GM12872 (cell line): ENCODE measurements at regions not wholly inside any gene's neighbourhood (a gene's known extent, or its start where the extent isn't known, plus 50 kb on each side); places are given as distances from the start of the nearest gene placed in this dataset.

Source experiments
- TF ChIP-seq, protein P1 (sequence below): IDR thresholded peaks from 3 replicates; pipeline ENCODE4 v1.5.1; 2011; ENCODE audit warnings: low read depth, mild to moderate bottlenecking, low read length, moderate library complexity; ENCODE audit not compliant: insufficient read depth

GRCh38 chr2:216949700-216950413 is 90.0 kb upstream of the TNP1 start:
- TF ChIP-seq, protein P1, sequence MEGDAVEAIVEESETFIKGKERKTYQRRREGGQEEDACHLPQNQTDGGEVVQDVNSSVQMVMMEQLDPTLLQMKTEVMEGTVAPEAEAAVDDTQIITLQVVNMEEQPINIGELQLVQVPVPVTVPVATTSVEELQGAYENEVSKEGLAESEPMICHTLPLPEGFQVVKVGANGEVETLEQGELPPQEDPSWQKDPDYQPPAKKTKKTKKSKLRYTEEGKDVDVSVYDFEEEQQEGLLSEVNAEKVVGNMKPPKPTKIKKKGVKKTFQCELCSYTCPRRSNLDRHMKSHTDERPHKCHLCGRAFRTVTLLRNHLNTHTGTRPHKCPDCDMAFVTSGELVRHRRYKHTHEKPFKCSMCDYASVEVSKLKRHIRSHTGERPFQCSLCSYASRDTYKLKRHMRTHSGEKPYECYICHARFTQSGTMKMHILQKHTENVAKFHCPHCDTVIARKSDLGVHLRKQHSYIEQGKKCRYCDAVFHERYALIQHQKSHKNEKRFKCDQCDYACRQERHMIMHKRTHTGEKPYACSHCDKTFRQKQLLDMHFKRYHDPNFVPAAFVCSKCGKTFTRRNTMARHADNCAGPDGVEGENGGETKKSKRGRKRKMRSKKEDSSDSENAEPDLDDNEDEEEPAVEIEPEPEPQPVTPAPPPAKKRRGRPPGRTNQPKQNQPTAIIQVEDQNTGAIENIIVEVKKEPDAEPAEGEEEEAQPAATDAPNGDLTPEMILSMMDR = no peak

GRCh38 chr2:216947055-216947454 is 87.2 kb upstream of the TNP1 start:
- TF ChIP-seq, protein P1 = no peak

DNA sequence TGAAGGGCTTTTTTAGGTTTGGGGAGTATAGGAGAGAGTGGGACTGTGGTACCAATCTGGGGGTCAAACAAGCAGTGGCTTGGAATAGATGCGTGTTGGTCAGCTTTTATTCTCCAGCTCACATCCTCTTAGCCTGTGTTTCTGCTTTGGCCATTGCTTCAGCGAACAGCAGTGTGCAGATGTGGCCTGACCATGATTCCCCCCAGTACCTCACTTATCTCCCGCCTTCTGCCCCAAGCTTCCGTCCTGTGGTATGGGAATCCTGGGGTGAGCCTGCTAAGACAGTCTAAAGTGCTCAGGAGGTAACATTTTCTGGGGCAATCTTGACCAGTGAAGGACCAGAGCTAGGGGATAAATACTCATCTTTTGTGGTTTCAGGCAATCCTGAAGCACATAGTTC is 84.9 kb upstream of the TNP1 start:
- TF ChIP-seq, protein P1 = no peak

DNA sequence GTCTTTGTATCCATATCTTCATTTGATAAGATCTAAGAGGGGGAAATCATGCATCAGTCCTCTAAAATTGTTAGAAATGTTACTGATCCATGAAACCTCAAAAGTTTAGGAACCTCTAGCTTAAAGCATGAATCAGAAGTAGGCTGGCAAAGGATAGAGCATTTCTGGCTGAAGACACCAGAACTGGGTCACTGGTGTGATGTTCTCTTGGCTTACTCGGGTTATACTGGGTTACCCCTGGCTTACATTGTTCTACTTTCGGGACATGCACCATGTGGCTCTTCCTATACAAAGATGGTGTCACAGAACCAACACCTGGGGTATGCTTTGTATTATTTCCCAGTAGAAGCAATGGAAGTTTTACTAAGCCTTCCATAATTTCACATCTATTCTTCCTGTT is 83.2 kb upstream of the TNP1 start:
- TF ChIP-seq, protein P1 = no peak

GRCh38 chr2:216942465-216942864 is 82.6 kb upstream of the TNP1 start:
- TF ChIP-seq, protein P1 = no peak

GRCh38 chr2:216942016-216942415 is 82.2 kb upstream of the TNP1 start:
- TF ChIP-seq, protein P1 = no peak

DNA sequence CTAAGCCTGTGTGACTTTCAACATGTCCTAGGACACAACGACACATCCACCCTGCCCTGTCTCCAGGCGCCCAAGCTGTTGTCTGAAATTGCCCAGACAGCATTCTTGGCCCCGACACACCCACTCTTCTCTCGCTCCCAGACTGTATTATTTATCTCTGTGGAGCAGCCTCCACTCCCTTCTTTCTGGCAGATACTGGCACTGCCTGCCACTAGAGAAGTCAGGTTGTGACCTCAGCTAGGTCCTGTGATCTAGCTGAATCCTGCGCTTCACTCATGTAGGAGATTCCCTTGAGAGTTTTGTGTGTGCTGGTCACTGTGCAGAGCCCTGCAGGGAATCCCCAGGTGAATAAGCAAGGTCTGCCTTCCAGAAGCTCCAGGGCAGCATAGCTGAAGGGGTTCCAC is 77.1 kb upstream of the TNP1 start:
- TF ChIP-seq, protein P1 = no peak
